ENCODE measurements at regions not wholly inside any gene's neighbourhood (a gene's known extent, or its start where the extent isn't known, plus 50 kb on each side); places are given as distances from the start of the nearest gene placed in this dataset.

DNA sequence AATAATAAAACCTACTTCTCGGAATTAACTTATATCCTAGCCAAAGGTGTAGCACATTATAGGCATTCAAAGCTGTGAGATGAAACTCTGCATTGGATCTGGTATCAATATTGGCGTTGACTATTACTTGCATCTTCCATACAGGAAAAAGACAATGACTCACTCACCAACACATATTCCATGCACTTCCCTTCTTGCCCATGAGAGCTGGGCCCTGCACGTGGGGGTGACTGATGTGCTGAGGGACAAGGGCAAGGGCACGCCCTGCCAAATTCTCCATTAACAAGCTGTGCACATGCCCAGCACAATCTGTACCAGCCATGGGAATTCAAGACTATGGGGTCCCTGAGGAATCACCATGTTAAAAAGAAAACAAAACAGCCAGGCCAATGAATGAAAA is 188.1 kb upstream of the PDE1C start:
- TF ChIP-seq CTCF (IDR thresholded peaks at IDR 0.05), result no peak
- no peak for TF ChIP-seq POLR2A (IDR thresholded peaks at IDR 0.05)

Measured in lower leg skin (tissue), 3 donors.